HG02852 (cell line): ENCODE measurements at regions not wholly inside any gene's neighbourhood (a gene's known extent, or its start where the extent isn't known, plus 50 kb on each side); places are given as distances from the start of the nearest gene placed in this dataset.

ENCODE experiments used
- ATAC-seq: cut with Tn5 transposase; IDR thresholded peaks from one replicate; pipeline ENCODE4 v1.9.1; 2021; ENCODE audit warnings: mild to moderate bottlenecking, moderate library complexity; ENCODE audit not compliant: unreplicated experiment

GRCh38 chr1:34686531-34686930 is 68.3 kb upstream of the GJB5 start:
- ATAC-seq, result no peak

- no peak for ATAC-seq
These were observed 66.7 kb upstream of the GJB5 start for GRCh38 chr1:34688006-34688741.

- no peak for ATAC-seq
These were observed 64.6 kb upstream of the GJB5 start for GRCh38 chr1:34690269-34690668.

GRCh38 chr1:34693081-34693480 is 61.8 kb upstream of the GJB5 start:
- no peak for ATAC-seq

GRCh38 chr1:34694383-34694782 is 60.5 kb upstream of the GJB5 start:
- ATAC-seq, result no peak

GRCh38 chr1:34695580-34695979 is 59.3 kb upstream of the GJB5 start:
- ATAC-seq, result no peak

- no peak for ATAC-seq
These were observed 58.6 kb upstream of the GJB5 start for GRCh38 chr1:34696230-34696629.

GRCh38 chr1:34696981-34697380 is 57.9 kb upstream of the GJB5 start:
- ATAC-seq, result no peak

GRCh38 chr1:34697818-34698217 is 57.0 kb upstream of the GJB5 start:
- ATAC-seq, result no peak

GRCh38 chr1:34701326-34702060 is 53.4 kb upstream of the GJB5 start:
- ATAC-seq, result no peak
